ENCODE measurements at regions not wholly inside any gene's neighbourhood (a gene's known extent, or its start where the extent isn't known, plus 50 kb on each side); places are given as distances from the start of the nearest gene placed in this dataset.
"Not testable (repeated sequence)": the region's sequence is repeated elsewhere in the genome, so short reads cannot be mapped to it uniquely, and the experiment has no call there.

- no peak for DNase-seq
These were observed 328.3 kb upstream of the IL12A start for GRCh38 chr3:159660326-159660725.

GRCh38 chr3:159660901-159661300 is 327.7 kb upstream of the IL12A start:
- DNase-seq, result no peak

- no peak for DNase-seq
These were observed 326.1 kb upstream of the IL12A start for GRCh38 chr3:159662549-159662948.

- no peak for DNase-seq
These were observed 324.6 kb upstream of the IL12A start for GRCh38 chr3:159664006-159664405.

- DNase-seq, result no peak
These were observed 324.0 kb upstream of the IL12A start for GRCh38 chr3:159664653-159665052.

- DNase-seq, result no peak
These were observed 321.4 kb upstream of the IL12A start for GRCh38 chr3:159667261-159667660.

GRCh38 chr3:159668461-159668860 is 320.2 kb upstream of the IL12A start:
- no peak for DNase-seq

GRCh38 chr3:159668990-159669476 is 319.6 kb upstream of the IL12A start:
- DNase-seq, result peak; percentile 8

- DNase-seq, result no peak
These were observed 318.9 kb upstream of the IL12A start for GRCh38 chr3:159669766-159670165.

- no peak for DNase-seq
These were observed 315.6 kb upstream of the IL12A start for GRCh38 chr3:159672728-159673688.

GRCh38 chr3:159674583-159674982 is 314.1 kb upstream of the IL12A start:
- DNase-seq, result no peak

- no peak for DNase-seq
These were observed 313.4 kb upstream of the IL12A start for GRCh38 chr3:159675285-159675684.

- no peak for DNase-seq
These were observed 308.7 kb upstream of the IL12A start for GRCh38 chr3:159679900-159680299.

- not testable (repeated sequence) for DNase-seq
These were observed 306.9 kb upstream of the IL12A start for GRCh38 chr3:159681717-159682116.

GRCh38 chr3:159685801-159686200 is 302.8 kb upstream of the IL12A start:
- DNase-seq, result no peak

GRCh38 chr3:159693226-159693625 is 295.4 kb upstream of the IL12A start:
- DNase-seq, result no peak

GRCh38 chr3:159711560-159712333 is 276.9 kb upstream of the IL12A start:
- DNase-seq, result no peak

GRCh38 chr3:159721324-159721723 is 267.3 kb upstream of the IL12A start:
- no peak for DNase-seq

GRCh38 chr3:159723295-159723694 is 265.3 kb upstream of the IL12A start:
- DNase-seq, result no peak

GRCh38 chr3:159724627-159725026 is 264.0 kb upstream of the IL12A start:
- no peak for DNase-seq

GRCh38 chr3:159726231-159726964 is 262.2 kb upstream of the IL12A start:
- DNase-seq, result no peak

GRCh38 chr3:159727506-159727905 is 261.1 kb upstream of the IL12A start:
- DNase-seq, result no peak

All from left kidney (tissue), 1 donor.